Upper lobe of left lung (tissue), 4 donors: ENCODE measurements at regions not wholly inside any gene's neighbourhood (a gene's known extent, or its start where the extent isn't known, plus 50 kb on each side); places are given as distances from the start of the nearest gene placed in this dataset.

ENCODE experiments used
- CTCF ChIP-seq, 6 experiments: fragments of 450-650 bp in 4 of 6; fragments of 200-600 bp in 2 of 6; sonication (generic) in 2 of 6; IDR thresholded peaks; one replicate each; pipeline ENCODE4 v1.5.1; 2016 to 2019; ENCODE audit warnings: antibody characterized with exemption in 6 of 6
- POLR2A ChIP-seq, 4 donors: fragments of 450-650 bp; IDR thresholded peaks; one replicate each; pipeline ENCODE4 v1.5.1; 2016 to 2017; ENCODE audit warnings: antibody characterized with exemption in 4 of 4, mild to moderate bottlenecking in 2 of 4
- POLR2AphosphoS5 ChIP-seq, 2 donors: sonication (generic); formaldehyde crosslinking; IDR thresholded peaks; one replicate each; pipeline ENCODE4 v1.5.1; 2017; ENCODE audit warnings: antibody characterized with exemption in 2 of 2

- TF ChIP-seq POLR2A (IDR thresholded peaks at IDR 0.05) (no peak), POLR2AphosphoS5 (IDR thresholded peaks at IDR 0.05) (no peak), CTCF (IDR thresholded peaks at IDR 0.05) (no peak)
These were observed 110.5 kb downstream of the AASDHPPT start for GRCh38 chr11:106187860-106188456.
